SH-SY5Y (cell line): ENCODE measurements at regions not wholly inside any gene's neighbourhood (a gene's known extent, or its start where the extent isn't known, plus 50 kb on each side); places are given as distances from the start of the nearest gene placed in this dataset.

Experiments
- GATA2 ChIP-seq: IDR thresholded peaks from 2 replicates; pipeline ENCODE4 v1.6.1; 2011; ENCODE audit warnings: mild to moderate bottlenecking, low read depth, low read length
- GATA3 ChIP-seq: IDR thresholded peaks from 2 replicates; pipeline ENCODE4 v1.6.1; 2011; ENCODE audit warnings: low read depth, mild to moderate bottlenecking, low read length, moderate library complexity

- TF ChIP-seq GATA2 (no peak), GATA3 (no peak)
Observed at GRCh38 chr9:13035822-13036221, 243.7 kb downstream of the MPDZ start.

DNA sequence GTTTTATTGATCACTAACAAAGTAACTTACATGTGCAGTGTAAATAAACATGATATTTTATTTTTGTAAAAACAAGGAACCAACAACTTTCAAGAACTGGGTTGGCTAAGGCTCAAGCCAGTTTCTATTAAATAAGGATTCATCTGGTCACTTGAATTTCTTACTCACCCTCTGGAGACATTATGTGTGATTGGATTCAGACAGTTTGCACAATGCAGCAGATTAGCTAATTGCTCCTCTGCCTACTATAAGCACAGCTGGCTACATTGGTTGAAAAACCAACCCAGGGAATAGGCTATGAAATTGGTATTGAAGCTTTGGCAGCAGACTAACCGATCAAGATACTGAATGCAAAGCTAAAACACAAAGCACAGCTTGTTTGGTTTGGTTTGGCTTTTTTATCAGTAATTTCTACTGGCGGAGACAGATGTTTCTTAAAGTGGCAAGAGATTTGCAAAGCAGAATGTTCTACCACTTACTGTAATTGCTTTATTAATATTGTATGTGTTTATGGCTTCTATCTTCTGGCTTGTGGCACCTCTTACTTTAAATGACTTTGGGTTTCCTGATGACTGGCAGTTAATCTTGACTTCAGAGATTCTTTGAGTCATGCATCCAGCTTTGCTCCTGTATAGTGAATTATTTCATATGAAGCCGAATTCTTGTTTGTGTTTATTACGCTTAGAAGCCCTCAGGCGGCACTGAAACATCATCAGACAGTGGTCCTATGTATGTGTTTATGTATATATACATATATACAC, 231.5 kb downstream of the MPDZ start:
- no peak for TF ChIP-seq GATA2
- TF ChIP-seq GATA3: no peak

DNA sequence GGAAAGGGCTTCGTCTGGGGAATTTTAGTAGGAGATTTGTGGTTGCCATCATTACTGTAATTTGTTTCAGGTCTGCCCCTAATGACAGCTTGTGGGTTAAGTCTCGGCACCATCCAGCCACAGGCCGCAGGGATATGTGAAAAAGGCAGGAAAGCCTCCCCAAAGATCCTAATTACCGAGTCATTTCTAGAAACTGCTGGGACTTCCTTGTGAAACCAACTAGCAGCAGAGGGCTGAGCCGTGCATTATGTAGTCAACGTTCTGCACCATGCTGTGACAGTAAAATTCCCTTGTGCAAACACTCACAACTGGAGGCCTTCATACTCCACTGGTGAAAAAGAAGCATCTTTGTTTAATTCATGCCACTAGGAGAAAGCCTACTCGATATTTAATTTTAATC, 230.3 kb downstream of the MPDZ start:
- TF ChIP-seq GATA3 (no peak), GATA2 (no peak)

DNA sequence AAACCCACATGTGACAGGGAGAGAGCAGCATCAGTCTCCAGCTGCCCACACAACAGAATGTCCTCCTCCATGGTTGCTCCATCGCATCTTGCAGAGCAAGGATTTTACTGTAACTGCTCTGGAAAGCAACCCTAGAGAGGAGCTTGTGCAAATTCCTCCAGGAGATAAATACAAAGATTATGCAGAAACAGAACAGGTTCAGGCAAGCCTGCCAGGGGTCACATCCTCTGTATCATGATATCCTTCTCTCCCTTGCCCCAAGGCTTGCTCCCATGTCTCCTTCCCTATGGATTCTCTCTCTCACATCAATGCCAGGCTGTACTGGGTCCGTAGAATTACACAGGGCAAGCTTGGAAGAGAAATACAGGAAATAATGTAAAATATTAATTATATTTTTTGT, 226.0 kb downstream of the MPDZ start:
- TF ChIP-seq GATA3 (no peak), GATA2 (no peak)

DNA sequence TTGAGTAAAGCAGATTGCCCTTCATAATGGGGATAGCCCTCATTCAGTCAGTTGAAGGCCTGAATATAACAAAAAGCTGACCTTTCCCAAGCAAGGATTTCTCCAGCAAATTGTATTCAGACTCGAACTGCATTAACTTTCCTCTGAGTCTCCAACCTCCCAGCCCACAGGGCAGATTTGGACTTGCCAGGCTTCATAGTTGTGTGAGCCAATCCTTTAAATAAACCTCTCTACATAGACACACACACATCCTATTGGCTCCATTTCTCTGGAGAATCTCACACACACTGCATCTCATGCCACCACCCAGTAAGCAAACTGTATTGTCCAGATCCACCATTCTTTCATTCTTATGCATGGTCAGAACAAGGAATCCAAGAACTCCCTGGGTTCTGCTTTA, 225.1 kb downstream of the MPDZ start:
- TF ChIP-seq GATA3 (no peak), GATA2 (no peak)
